ENCODE measurements at regions not wholly inside any gene's neighbourhood (a gene's known extent, or its start where the extent isn't known, plus 50 kb on each side); places are given as distances from the start of the nearest gene placed in this dataset.

DNA sequence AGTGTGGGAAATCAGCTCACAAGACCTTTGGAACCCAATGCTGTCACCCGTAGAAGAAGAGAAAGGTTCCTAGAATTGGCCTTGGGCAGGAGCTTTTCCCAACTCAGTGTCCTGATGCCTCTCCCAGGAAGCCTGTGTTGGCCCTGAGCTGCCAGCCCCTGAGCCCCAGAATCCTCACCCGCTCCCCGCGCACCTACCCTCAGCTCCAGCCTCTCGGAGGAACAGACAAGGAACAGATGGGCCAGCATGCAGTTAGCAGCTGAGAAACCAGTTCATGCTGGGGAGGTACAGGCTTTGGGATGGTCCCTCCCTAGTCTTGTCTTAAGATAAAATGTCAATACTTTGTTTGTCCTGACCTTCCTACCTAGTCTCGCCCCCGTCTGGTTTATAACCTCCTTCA is 121.9 kb upstream of the CDH4 start:
- no peak for DNase-seq
- Histone ChIP-seq H3K36me3 (no peaks in the 10 kb centered on the region), H3K4me1 (no peaks in the 10 kb centered on the region), H3K27me3 (peaks cover 0 to 18% (median 4%) of the 10 kb centered on the region in 3 donors), H3K27ac (no peak overlapping the region), H3K4me3 (no peak overlapping the region), H3K9me3 (no peaks in the 10 kb centered on the region)
- 72 to 91% (median 85%) methylated on average over 4 to 7 of the region's 7 CpGs for WGBS, 5 donors
- intact Hi-C loops (cut with DNase I; ENCODE audit: low total_unique reads): no loop called here
- TF ChIP-seq POLR2AphosphoS5 (IDR thresholded peaks at IDR 0.05): no peak
- TF ChIP-seq POLR2A (IDR thresholded peaks at IDR 0.05): no peak
- no peak for TF ChIP-seq EP300 (IDR thresholded peaks at IDR 0.05)
- TF ChIP-seq, protein P1, sequence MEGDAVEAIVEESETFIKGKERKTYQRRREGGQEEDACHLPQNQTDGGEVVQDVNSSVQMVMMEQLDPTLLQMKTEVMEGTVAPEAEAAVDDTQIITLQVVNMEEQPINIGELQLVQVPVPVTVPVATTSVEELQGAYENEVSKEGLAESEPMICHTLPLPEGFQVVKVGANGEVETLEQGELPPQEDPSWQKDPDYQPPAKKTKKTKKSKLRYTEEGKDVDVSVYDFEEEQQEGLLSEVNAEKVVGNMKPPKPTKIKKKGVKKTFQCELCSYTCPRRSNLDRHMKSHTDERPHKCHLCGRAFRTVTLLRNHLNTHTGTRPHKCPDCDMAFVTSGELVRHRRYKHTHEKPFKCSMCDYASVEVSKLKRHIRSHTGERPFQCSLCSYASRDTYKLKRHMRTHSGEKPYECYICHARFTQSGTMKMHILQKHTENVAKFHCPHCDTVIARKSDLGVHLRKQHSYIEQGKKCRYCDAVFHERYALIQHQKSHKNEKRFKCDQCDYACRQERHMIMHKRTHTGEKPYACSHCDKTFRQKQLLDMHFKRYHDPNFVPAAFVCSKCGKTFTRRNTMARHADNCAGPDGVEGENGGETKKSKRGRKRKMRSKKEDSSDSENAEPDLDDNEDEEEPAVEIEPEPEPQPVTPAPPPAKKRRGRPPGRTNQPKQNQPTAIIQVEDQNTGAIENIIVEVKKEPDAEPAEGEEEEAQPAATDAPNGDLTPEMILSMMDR (IDR thresholded peaks at IDR 0.05): no peak

DNA sequence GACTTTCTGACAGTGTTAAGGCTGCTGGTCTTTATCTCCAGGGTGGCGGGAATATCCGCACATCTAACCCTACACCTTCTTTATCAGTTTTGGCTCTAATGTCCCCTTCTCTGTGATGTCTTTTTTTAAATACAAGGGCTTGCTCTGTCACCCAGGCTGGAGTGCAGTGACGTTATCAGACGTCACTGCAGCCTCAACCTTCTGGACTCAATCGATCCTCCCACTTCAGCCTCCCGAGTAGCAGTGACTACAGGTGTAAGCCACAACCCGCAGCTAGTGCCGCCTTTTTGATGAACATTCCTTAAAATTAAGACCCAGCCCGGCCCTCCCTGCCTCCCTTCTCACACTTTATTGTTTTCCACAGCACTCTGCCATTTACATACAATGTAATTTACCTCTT is 120.1 kb upstream of the CDH4 start:
- WGBS, 5 donors: 79 to 91% (median 84%) methylated on average over 9 of the region's 9 CpGs
- TF ChIP-seq POLR2A (IDR thresholded peaks at IDR 0.05) (no peak), EP300 (IDR thresholded peaks at IDR 0.05) (no peak), POLR2AphosphoS5 (IDR thresholded peaks at IDR 0.05) (no peak)
- TF ChIP-seq, protein P1 (IDR thresholded peaks at IDR 0.05): no peak

DNA sequence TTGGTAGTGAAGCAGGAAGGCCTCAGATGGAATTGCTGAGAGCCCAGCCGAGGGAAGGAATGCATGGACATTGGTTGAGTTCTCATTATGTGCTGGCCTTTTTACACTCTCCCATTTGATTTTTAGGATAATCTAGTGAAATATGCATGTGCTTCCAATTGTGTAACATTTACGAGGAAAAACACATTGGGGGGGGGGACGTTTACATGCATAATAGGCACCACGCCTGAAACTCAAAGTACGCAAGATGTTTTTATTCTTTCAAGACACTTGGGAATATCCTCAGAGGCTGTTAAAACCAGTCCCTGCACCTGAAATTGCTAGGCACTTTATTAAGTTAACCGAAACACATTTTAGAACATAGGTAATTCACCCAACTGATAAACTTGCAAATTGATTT is 118.5 kb upstream of the CDH4 start:
- no peak for DNase-seq
- H3K36me3 ChIP-seq: no peaks in the 10 kb centered on the region
- no peaks in the 10 kb centered on the region for H3K9me3 ChIP-seq
- no peak overlapping the region for H3K4me3 ChIP-seq
- H3K4me1 ChIP-seq: no peaks in the 10 kb centered on the region
- intact Hi-C loops (cut with DNase I; ENCODE audit: low total_unique reads): no loop called here
- H3K27me3 ChIP-seq: peaks cover 0 to 34% (median 4%) of the 10 kb centered on the region in 3 donors
- no peak overlapping the region for H3K27ac ChIP-seq
- TF ChIP-seq EP300 (IDR thresholded peaks at IDR 0.05) (no peak), POLR2A (IDR thresholded peaks at IDR 0.05) (no peak), POLR2AphosphoS5 (IDR thresholded peaks at IDR 0.05) (no peak)
- TF ChIP-seq, protein P1 (IDR thresholded peaks at IDR 0.05): no peak
- 75 to 79% (median 78%) methylated on average over 6 of the region's 6 CpGs for WGBS, 5 donors

More for the DNA sequence above, 120.1 kb upstream of the CDH4 start:
- Histone ChIP-seq H3K9me3 (no peaks in the 10 kb centered on the region), H3K36me3 (no peaks in the 10 kb centered on the region), H3K4me1 (no peaks in the 10 kb centered on the region), H3K4me3 (no peak overlapping the region), H3K27me3 (peaks cover 0 to 30% (median 4%) of the 10 kb centered on the region in 3 donors), H3K27ac (no peak overlapping the region)
- no peak for DNase-seq
- intact Hi-C loops (cut with DNase I; ENCODE audit: low total_unique reads): no loop called here

DNA sequence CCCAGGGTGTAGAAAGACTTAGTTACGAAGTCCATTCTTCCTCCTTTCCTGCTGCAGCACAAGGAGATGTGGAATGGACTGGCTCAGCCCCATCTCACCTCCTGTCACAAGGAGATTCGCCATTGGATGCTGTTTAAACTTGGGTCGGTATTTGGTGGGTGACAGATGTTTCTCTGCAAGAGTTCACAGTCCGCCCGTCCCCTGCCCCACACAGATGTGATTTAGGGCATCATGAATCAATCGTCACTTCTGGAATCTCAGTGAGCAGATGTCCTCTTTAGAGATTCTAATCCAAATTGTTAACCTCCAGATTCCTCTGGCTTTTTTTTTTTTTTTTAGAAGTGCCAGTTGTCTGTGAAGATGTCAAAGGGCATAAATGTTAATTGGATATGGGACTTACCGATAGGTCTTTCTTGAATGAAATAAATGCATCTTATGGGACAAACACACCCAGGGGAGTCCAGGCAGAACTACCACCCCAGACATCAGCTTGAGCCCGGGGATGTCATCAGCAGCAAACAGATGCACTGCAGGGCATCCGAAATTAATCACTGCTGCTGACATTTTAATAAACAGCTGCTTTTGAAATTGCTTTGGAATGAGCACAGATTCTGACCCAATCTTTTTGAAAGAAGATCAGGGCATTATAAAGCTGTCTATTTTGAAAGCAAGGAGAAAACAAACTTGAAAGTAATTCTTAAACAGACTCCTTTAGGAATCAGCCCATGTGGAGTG is 117.6 kb upstream of the CDH4 start:
- H3K9me3 ChIP-seq: no peaks in the 10 kb centered on the region
- H3K36me3 ChIP-seq: no peaks in the 10 kb centered on the region
- DNase-seq: no peak
- no peak for TF ChIP-seq POLR2AphosphoS5 (IDR thresholded peaks at IDR 0.05)
- no peak for TF ChIP-seq POLR2A (IDR thresholded peaks at IDR 0.05)
- no peak for TF ChIP-seq EP300 (IDR thresholded peaks at IDR 0.05)
- TF ChIP-seq, protein P1 (IDR thresholded peaks at IDR 0.05): no peak
- H3K27ac ChIP-seq: no peak overlapping the region
- intact Hi-C loops (cut with DNase I; ENCODE audit: low total_unique reads): no loop called here
- no peak overlapping the region for H3K4me3 ChIP-seq
- H3K27me3 ChIP-seq: peaks cover 0 to 34% (median 4%) of the 10 kb centered on the region in 3 donors
- H3K4me1 ChIP-seq: no peaks in the 10 kb centered on the region
- WGBS, 5 donors: 46 to 62% (median 58%) methylated on average over 9 of the region's 9 CpGs

Measured in stomach (tissue), 8 donors.